H1 (cell line): ENCODE measurements at regions not wholly inside any gene's neighbourhood (a gene's known extent, or its start where the extent isn't known, plus 50 kb on each side); places are given as distances from the start of the nearest gene placed in this dataset.

Source experiments
- CTCF ChIA-PET: fragments of 300-600 bp; sonication (Branson Sonifier 250); formaldehyde crosslinking; loops from one replicate; lab custom pipeline; 2021; ENCODE audit not compliant: partially characterized antibody; lab: Charles Lee
- POLR2A ChIA-PET: fragments of 300-600 bp; sonication (Branson Sonifier 250); formaldehyde crosslinking; loops from one replicate; lab custom pipeline; 2021; ENCODE audit warnings: inconsistent platforms; ENCODE audit not compliant: partially characterized antibody; lab: Charles Lee
- DNase-seq, 2 experiments: peaks; one replicate each; pipeline versions ENCODE4 v3.0.0 to v3.0.0-alpha.2; 2010 to 2022; ENCODE audit warnings: low spot score in 2 of 2, low read depth in 1 of 2, mixed read lengths in 1 of 2
- FAIRE-seq: peaks from 2 replicates; lab custom pipeline; 2011; peaks lifted over from hg19 to GRCh38; lab: Jason Lieb, UNC
- H2AFZ ChIP-seq: 2 replicates; pipeline ENCODE4 v1.8.1; 2012; ENCODE audit warnings: low read length, inconsistent platforms
- H2AK5ac ChIP-seq: 2 replicates; pipeline ENCODE4 v1.6.1; 2013; ENCODE audit warnings: low read depth, low read length
- H2BK120ac ChIP-seq: replicated peaks from 2 replicates; pipeline ENCODE3; 2013; ENCODE audit warnings: low read depth, low read length, inconsistent platforms
- H2BK12ac ChIP-seq: 2 replicates; pipeline ENCODE4 v1.6.1; 2013; ENCODE audit warnings: low read depth, low read length
- H2BK15ac ChIP-seq: 2 replicates; pipeline ENCODE4 v1.6.1; 2013; ENCODE audit warnings: low read length
- H2BK20ac ChIP-seq: 2 replicates; pipeline ENCODE4 v1.6.1; 2013; ENCODE audit warnings: low read length
- H2BK5ac ChIP-seq: 2 replicates; pipeline ENCODE4 v1.6.1; 2013; ENCODE audit warnings: low read depth, low read length
- H3K14ac ChIP-seq: 2 replicates; pipeline ENCODE4 v1.6.1; 2013; ENCODE audit warnings: inconsistent platforms; ENCODE audit not compliant: insufficient read length
- H3K18ac ChIP-seq: 2 replicates; pipeline ENCODE4 v1.6.1; 2013; ENCODE audit warnings: low read length; ENCODE audit errors: extremely low read depth
- H3K23ac ChIP-seq: 2 replicates; pipeline ENCODE4 v1.6.1; 2013; ENCODE audit warnings: inconsistent platforms; ENCODE audit not compliant: insufficient read length
- H3K23me2 ChIP-seq: 2 replicates; pipeline ENCODE4 v1.6.1; 2013; ENCODE audit warnings: low read depth, low read length
- H3K27ac ChIP-seq: 2 replicates; pipeline ENCODE4 v1.6.1; 2011; ENCODE audit warnings: low read depth, low read length, inconsistent platforms
- H3K27me3 ChIP-seq, 4 experiments: replicated peaks in 1 of 4; 1 replicate in 1 of 4; 2 replicates in 3 of 4; pipeline versions ENCODE4 v1.6.1 to v1.8.1; 2011 to 2013; ENCODE audit warnings: low read length in 3 of 4, mild to moderate bottlenecking in 3 of 4, inconsistent platforms in 2 of 4, mixed read lengths in 2 of 4, moderate library complexity in 1 of 4; ENCODE audit not compliant: control insufficient read depth in 3 of 4, insufficient read depth in 3 of 4; ENCODE audit errors: extremely low read depth in 1 of 4
- H3K36me3 ChIP-seq, 4 experiments: 2 replicates each; pipeline versions ENCODE4 v1.6.1 to v1.8.1; 2011 to 2013; ENCODE audit warnings: mild to moderate bottlenecking in 4 of 4, low read length in 3 of 4, moderate library complexity in 2 of 4, control low read depth in 1 of 4, inconsistent platforms in 1 of 4; ENCODE audit not compliant: insufficient read depth in 4 of 4, control insufficient read depth in 2 of 4
- H3K4ac ChIP-seq: replicated peaks from 2 replicates; pipeline ENCODE3; 2013; ENCODE audit warnings: low read length, low read depth, mixed read lengths, inconsistent platforms; ENCODE audit not compliant: insufficient read length
- H3K4me1 ChIP-seq, 4 experiments: replicated peaks in 1 of 4; 1 replicate in 1 of 4; 2 replicates in 3 of 4; pipeline versions ENCODE4 v1.6.1 to v1.8.1; 2011 to 2013; ENCODE audit warnings: low read length in 3 of 4, inconsistent platforms in 2 of 4, mixed read lengths in 1 of 4; ENCODE audit not compliant: insufficient read depth in 4 of 4, control insufficient read depth in 3 of 4
- H3K4me2 ChIP-seq, 2 experiments: 2 replicates each; pipeline versions ENCODE4 v1.6.1 to v1.8.1; 2011 to 2013; ENCODE audit warnings: low read depth in 2 of 2, low read length in 2 of 2, control low read depth in 1 of 2, inconsistent platforms in 1 of 2, mild to moderate bottlenecking in 1 of 2; ENCODE audit not compliant: insufficient read depth in 1 of 2
- H3K4me3 ChIP-seq, 4 experiments: fragments of 200-600, 300-600 bp in 1 of 4; sonication (generic), shearing (Covaris generic), sonication (Bioruptor Twin) in 1 of 4; 2 replicates each; pipeline versions ENCODE4 v1.5.1 to v1.8.1; 2011 to 2016; ENCODE audit warnings: low read length in 4 of 4, low read depth in 3 of 4, control low read depth in 2 of 4, inconsistent platforms in 2 of 4, mild to moderate bottlenecking in 2 of 4, mixed read lengths in 1 of 4, moderate library complexity in 1 of 4; ENCODE audit not compliant: insufficient read depth in 2 of 4; ENCODE audit errors: extremely low read depth in 1 of 4
- H3K56ac ChIP-seq: replicated peaks from 2 replicates; pipeline ENCODE3; 2013; ENCODE audit warnings: low read depth, mild to moderate bottlenecking, mixed read lengths, low read length, inconsistent platforms; ENCODE audit not compliant: insufficient read length
- H3K79me1 ChIP-seq: 2 replicates; pipeline ENCODE4 v1.6.1; 2013; ENCODE audit warnings: low read depth, low read length, control low read depth
- H3K79me2 ChIP-seq, 2 experiments: 2 replicates each; pipeline versions ENCODE4 v1.6.1 to v1.8.1; 2012 to 2013; ENCODE audit warnings: low read length in 2 of 2, mild to moderate bottlenecking in 2 of 2, inconsistent platforms in 1 of 2; ENCODE audit not compliant: insufficient read depth in 2 of 2, control insufficient read depth in 1 of 2
- H3K9ac ChIP-seq, 4 experiments: replicated peaks in 1 of 4; 1 replicate in 1 of 4; 2 replicates in 3 of 4; pipeline versions ENCODE4 v1.6.1 to v1.8.1; 2011 to 2013; ENCODE audit warnings: low read depth in 3 of 4, low read length in 3 of 4, control low read depth in 2 of 4, mild to moderate bottlenecking in 2 of 4, moderate library complexity in 2 of 4, inconsistent platforms in 1 of 4; ENCODE audit errors: extremely low read depth in 1 of 4
- H3K9me3 ChIP-seq, 2 experiments: 2 replicates each; pipeline versions ENCODE4 v1.6.1 to v1.8.1; 2012 to 2013; ENCODE audit warnings: mild to moderate bottlenecking in 2 of 2, moderate library complexity in 2 of 2, control low read depth in 1 of 2, inconsistent platforms in 1 of 2, low read depth in 1 of 2, low read length in 1 of 2, mixed read lengths in 1 of 2; ENCODE audit not compliant: insufficient read depth in 2 of 2
- H4K20me1 ChIP-seq, 2 experiments: replicated peaks in 1 of 2; 2 replicates each; pipeline versions ENCODE3 to v1.8.1; 2011 to 2013; ENCODE audit warnings: inconsistent platforms in 2 of 2, low read length in 2 of 2, mild to moderate bottlenecking in 1 of 2; ENCODE audit not compliant: insufficient read depth in 2 of 2, control insufficient read depth in 1 of 2
- H4K5ac ChIP-seq: 2 replicates; pipeline ENCODE4 v1.6.1; 2013; ENCODE audit warnings: low read length, low read depth, mixed read lengths, inconsistent platforms; ENCODE audit not compliant: insufficient read length
- H4K8ac ChIP-seq: 2 replicates; pipeline ENCODE4 v1.8.0; 2013; ENCODE audit warnings: mild to moderate bottlenecking, moderate library complexity, low read length, inconsistent platforms; ENCODE audit not compliant: insufficient read depth; ENCODE audit errors: extremely low read depth
- H4K91ac ChIP-seq: replicated peaks from 2 replicates; pipeline ENCODE3; 2013; ENCODE audit warnings: low read length, mixed read lengths, inconsistent platforms; ENCODE audit not compliant: insufficient read length
- BRCA1 ChIP-seq: IDR thresholded peaks from 2 replicates; pipeline ENCODE4 v1.6.1; 2012; ENCODE audit warnings: low read depth, low read length, improper control_type of control experiment
- CBX5 ChIP-seq: fragments of 300-800, 300-1000 bp; sonication (generic); IDR thresholded peaks from 2 replicates; pipeline ENCODE4 v1.7.1; 2016; ENCODE audit warnings: antibody characterized with exemption, low read length, low read depth
- E2F6 ChIP-seq: IDR thresholded peaks from 2 replicates; pipeline ENCODE4 v1.6.1; 2012; ENCODE audit warnings: inconsistent platforms
- POLR2A ChIP-seq, 2 experiments: IDR thresholded peaks; 1 replicate in 1 of 2; 2 replicates in 1 of 2; pipeline ENCODE4 v1.6.1; 2011; ENCODE audit warnings: low read depth in 2 of 2, low read length in 2 of 2, mild to moderate bottlenecking in 2 of 2; ENCODE audit errors: control extremely low read depth in 1 of 2
- RAD21 ChIP-seq, 2 experiments: IDR thresholded peaks in 1 of 2; conservative IDR thresholded peaks in 1 of 2; 2 replicates each; pipeline ENCODE4 v1.6.1; 2011; ENCODE audit warnings: low read depth in 2 of 2, low read length in 2 of 2, improper control_type of control experiment in 1 of 2, inconsistent platforms in 1 of 2, mild to moderate bottlenecking in 1 of 2, moderate library complexity in 1 of 2
- RBBP5 ChIP-seq: IDR thresholded peaks from 2 replicates; pipeline ENCODE4 v1.7.1; 2012; ENCODE audit warnings: low read depth, mild to moderate bottlenecking, inconsistent platforms, low read length, moderate library complexity, borderline replicate concordance
- SAP30 ChIP-seq: fragments of 300-600 bp; sonication (generic); IDR thresholded peaks from 2 replicates; pipeline ENCODE4 v1.7.1; 2012; ENCODE audit warnings: low read length, moderate library complexity, mild to moderate bottlenecking, inconsistent platforms; ENCODE audit not compliant: insufficient read depth, insufficient replicate concordance
- SP1 ChIP-seq: IDR thresholded peaks from 2 replicates; pipeline ENCODE4 v1.6.1; 2011; ENCODE audit warnings: low read depth, low read length
- TF ChIP-seq, protein P1 (sequence below): IDR thresholded peaks from 2 replicates; pipeline ENCODE4 v1.6.1; 2012; ENCODE audit warnings: low read length, inconsistent platforms
- TF ChIP-seq, protein P2 (sequence below), 3 experiments: IDR thresholded peaks; 1 replicate in 2 of 3; 2 replicates in 1 of 3; pipeline versions ENCODE4 v1.5.1 to v1.6.1; 2011; ENCODE audit warnings: low read length in 3 of 3, mild to moderate bottlenecking in 3 of 3, inconsistent platforms in 2 of 3, low read depth in 1 of 3, moderate library complexity in 1 of 3; ENCODE audit not compliant: insufficient read depth in 1 of 3; ENCODE audit errors: control extremely low read depth in 1 of 3

DNA sequence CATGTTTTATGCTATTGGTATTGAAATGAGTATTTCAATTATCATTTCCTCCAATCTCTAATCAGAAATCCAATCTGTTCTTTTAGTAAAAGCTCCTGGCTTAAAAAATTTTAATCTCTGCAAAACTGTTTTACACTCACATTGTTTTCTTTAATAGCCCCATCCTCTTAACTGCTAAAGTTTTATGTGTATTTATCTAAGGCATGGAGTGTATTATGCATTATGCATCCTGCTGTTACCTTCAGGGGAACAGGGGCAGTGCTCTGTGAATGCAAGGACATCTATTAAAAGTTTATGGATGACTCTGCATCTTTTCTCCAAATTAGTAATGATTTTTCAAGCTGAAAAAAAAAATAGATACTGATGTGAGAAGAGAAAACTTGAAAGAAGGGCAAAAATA, 1261.6 kb upstream of the NXPH2 start:
- no peak overlapping the region for H3K4me2 ChIP-seq
- no peak overlapping the region for H2AFZ ChIP-seq
- H3K14ac ChIP-seq, result no peak overlapping the region
- FAIRE-seq (no peak), DNase-seq (no peak)
- no peaks in the 10 kb centered on the region for H3K79me2 ChIP-seq
- no peak overlapping the region for H3K27ac ChIP-seq
- H4K20me1 ChIP-seq, result no peaks in the 10 kb centered on the region
- 0 out of 4 replicates have a peak, but pooled peaks cover 0 to 4% of the 10 kb centered on the region in 2 experiments for H3K9me3 ChIP-seq
- no peaks in the 10 kb centered on the region for H3K4me1 ChIP-seq
- H3K79me1 ChIP-seq, result no peaks in the 10 kb centered on the region
- no peak overlapping the region for H2BK15ac ChIP-seq
- no peak overlapping the region for H2BK120ac ChIP-seq
- ChIA-PET CTCF (no interaction called here), POLR2A (no interaction called here)
- H4K91ac ChIP-seq, result no peak overlapping the region
- H3K4me3 ChIP-seq, result no peak overlapping the region
- H3K36me3 ChIP-seq, result no peaks in the 10 kb centered on the region
- no peak overlapping the region for H4K5ac ChIP-seq
- H3K27me3 ChIP-seq, result no peaks in the 10 kb centered on the region
- H3K56ac ChIP-seq, result no peak overlapping the region
- no peak overlapping the region for H3K9ac ChIP-seq
- H2BK12ac ChIP-seq, result no peak overlapping the region
- H3K23me2 ChIP-seq, result no peaks in the 10 kb centered on the region
- no peak overlapping the region for H3K4ac ChIP-seq
- no peak overlapping the region for H2AK5ac ChIP-seq
- H4K8ac ChIP-seq, result no peak overlapping the region
- H2BK5ac ChIP-seq, result no peak overlapping the region
- no peak overlapping the region for H2BK20ac ChIP-seq
- H3K23ac ChIP-seq, result no peak overlapping the region
- H3K18ac ChIP-seq, result no peak overlapping the region
- TF ChIP-seq RAD21 (IDR thresholded peaks at IDR 0.05 in 1 of 2, conservative IDR thresholded peaks at IDR 0.05 in 1 of 2; ENCODE audit: low read depth in 2 of 2, low read length in 2 of 2), result no peak
- no peak for TF ChIP-seq POLR2A (IDR thresholded peaks at IDR 0.05; ENCODE audit: control extremely low read depth in 1 of 2, low read depth in 2 of 2, low read length in 2 of 2)
- no peak for TF ChIP-seq SAP30
- TF ChIP-seq, protein P1, sequence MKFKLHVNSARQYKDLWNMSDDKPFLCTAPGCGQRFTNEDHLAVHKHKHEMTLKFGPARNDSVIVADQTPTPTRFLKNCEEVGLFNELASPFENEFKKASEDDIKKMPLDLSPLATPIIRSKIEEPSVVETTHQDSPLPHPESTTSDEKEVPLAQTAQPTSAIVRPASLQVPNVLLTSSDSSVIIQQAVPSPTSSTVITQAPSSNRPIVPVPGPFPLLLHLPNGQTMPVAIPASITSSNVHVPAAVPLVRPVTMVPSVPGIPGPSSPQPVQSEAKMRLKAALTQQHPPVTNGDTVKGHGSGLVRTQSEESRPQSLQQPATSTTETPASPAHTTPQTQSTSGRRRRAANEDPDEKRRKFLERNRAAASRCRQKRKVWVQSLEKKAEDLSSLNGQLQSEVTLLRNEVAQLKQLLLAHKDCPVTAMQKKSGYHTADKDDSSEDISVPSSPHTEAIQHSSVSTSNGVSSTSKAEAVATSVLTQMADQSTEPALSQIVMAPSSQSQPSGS, result no peak
- no peak for TF ChIP-seq SP1
- no peak for TF ChIP-seq CBX5
- no peak for TF ChIP-seq RBBP5
- TF ChIP-seq BRCA1, result no peak
- TF ChIP-seq, protein P2, sequence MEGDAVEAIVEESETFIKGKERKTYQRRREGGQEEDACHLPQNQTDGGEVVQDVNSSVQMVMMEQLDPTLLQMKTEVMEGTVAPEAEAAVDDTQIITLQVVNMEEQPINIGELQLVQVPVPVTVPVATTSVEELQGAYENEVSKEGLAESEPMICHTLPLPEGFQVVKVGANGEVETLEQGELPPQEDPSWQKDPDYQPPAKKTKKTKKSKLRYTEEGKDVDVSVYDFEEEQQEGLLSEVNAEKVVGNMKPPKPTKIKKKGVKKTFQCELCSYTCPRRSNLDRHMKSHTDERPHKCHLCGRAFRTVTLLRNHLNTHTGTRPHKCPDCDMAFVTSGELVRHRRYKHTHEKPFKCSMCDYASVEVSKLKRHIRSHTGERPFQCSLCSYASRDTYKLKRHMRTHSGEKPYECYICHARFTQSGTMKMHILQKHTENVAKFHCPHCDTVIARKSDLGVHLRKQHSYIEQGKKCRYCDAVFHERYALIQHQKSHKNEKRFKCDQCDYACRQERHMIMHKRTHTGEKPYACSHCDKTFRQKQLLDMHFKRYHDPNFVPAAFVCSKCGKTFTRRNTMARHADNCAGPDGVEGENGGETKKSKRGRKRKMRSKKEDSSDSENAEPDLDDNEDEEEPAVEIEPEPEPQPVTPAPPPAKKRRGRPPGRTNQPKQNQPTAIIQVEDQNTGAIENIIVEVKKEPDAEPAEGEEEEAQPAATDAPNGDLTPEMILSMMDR (IDR thresholded peaks at IDR 0.05; ENCODE audit: control extremely low read depth in 1 of 3, insufficient read depth in 1 of 3, low read depth in 1 of 3, low read length in 3 of 3), result no peak
- TF ChIP-seq E2F6, result no peak
